GM23338 (cell line): ENCODE measurements at regions not wholly inside any gene's neighbourhood (a gene's known extent, or its start where the extent isn't known, plus 50 kb on each side); places are given as distances from the start of the nearest gene placed in this dataset.

ENCODE experiments used
- ATAC-seq: fragments of 200-7000 bp; cut with Tn5 transposase; 3 replicates; pipeline ENCODE4 v1.9.1; 2020
- DNase-seq: peaks from one replicate; pipeline ENCODE4 v3.0.0-alpha.2; 2015; ENCODE audit warnings: low spot score
- H2AFZ ChIP-seq: fragments of 200-600 bp; sonication (generic); 2 replicates; pipeline ENCODE4 v1.8.0; 2016; ENCODE audit warnings: antibody characterized with exemption, mild to moderate bottlenecking, moderate library complexity
- H3F3A ChIP-seq: fragments of 200-600 bp; sonication (generic); replicated peaks from 2 replicates; pipeline ENCODE4 v1.8.0; 2017; ENCODE audit warnings: antibody characterized with exemption, mixed run types, low read depth
- H3K27ac ChIP-seq: fragments of 200-600 bp; sonication (generic); 2 replicates; pipeline ENCODE4 v1.6.1; 2016; ENCODE audit warnings: low read depth
- H3K27me3 ChIP-seq: fragments of 200-600 bp; sonication (generic); 2 replicates; pipeline ENCODE4 v1.8.0; 2016; ENCODE audit warnings: mild to moderate bottlenecking, mixed run types, moderate library complexity; ENCODE audit not compliant: insufficient read depth
- H3K36me3 ChIP-seq: fragments of 200-600 bp; sonication (generic); 2 replicates; pipeline ENCODE4 v1.8.0; 2016; ENCODE audit warnings: mild to moderate bottlenecking; ENCODE audit not compliant: insufficient read depth
- H3K4me1 ChIP-seq: fragments of 200-600 bp; sonication (generic); 2 replicates; pipeline ENCODE4 v1.8.0; 2016; ENCODE audit warnings: mild to moderate bottlenecking, moderate library complexity; ENCODE audit not compliant: insufficient read depth
- H3K4me2 ChIP-seq: fragments of 200-600 bp; sonication (generic); 2 replicates; pipeline ENCODE4 v1.7.1; 2017; ENCODE audit warnings: mixed run types
- H3K4me3 ChIP-seq: fragments of 200-600 bp; sonication (generic); 2 replicates; pipeline ENCODE4 v1.6.1; 2016; ENCODE audit warnings: mixed run types
- H3K79me2 ChIP-seq: fragments of 200-600 bp; sonication (generic); replicated peaks from 2 replicates; pipeline ENCODE4 v1.8.0; 2017; ENCODE audit warnings: mild to moderate bottlenecking; ENCODE audit not compliant: insufficient read depth
- H3K9me2 ChIP-seq: fragments of 200-600 bp; sonication (generic); 2 replicates; pipeline ENCODE4 v1.8.0; 2017; ENCODE audit not compliant: insufficient read depth
- H4K20me1 ChIP-seq: fragments of 200-600 bp; sonication (generic); replicated peaks from 2 replicates; pipeline ENCODE4 v1.8.0; 2017; ENCODE audit warnings: mild to moderate bottlenecking; ENCODE audit not compliant: insufficient read depth
- H3K27ac Mint-ChIP-seq: 2 replicates; pipeline ENCODE4 v1.8.0; 2020; ENCODE audit warnings: inconsistent platforms, mild to moderate bottlenecking, moderate library complexity, mixed read lengths
- H3K27me3 Mint-ChIP-seq: 3 replicates; pipeline ENCODE4 v1.8.0; 2022; ENCODE audit warnings: low read depth, mild to moderate bottlenecking, moderate library complexity, mixed read lengths, inconsistent platforms; ENCODE audit not compliant: insufficient read depth, poor library complexity
- H3K36me3 Mint-ChIP-seq: 3 replicates; pipeline ENCODE4 v1.8.0; 2021; ENCODE audit warnings: low read depth, mild to moderate bottlenecking, inconsistent platforms, moderate library complexity, mixed read lengths
- H3K4me1 Mint-ChIP-seq: 3 replicates; pipeline ENCODE4 v1.8.0; 2020; ENCODE audit warnings: mild to moderate bottlenecking, inconsistent platforms, mixed read lengths
- H3K4me3 Mint-ChIP-seq: 3 replicates; pipeline ENCODE4 v1.8.0; 2021; ENCODE audit warnings: moderate library complexity, mild to moderate bottlenecking, inconsistent platforms, mixed read lengths
- H3K9me3 Mint-ChIP-seq: 3 replicates; pipeline ENCODE4 v1.8.0; 2020; ENCODE audit warnings: moderate library complexity, mild to moderate bottlenecking, inconsistent platforms, mixed read lengths
- CREB1 ChIP-seq: fragments of 250-450 bp; sonication (Bioruptor Pico); IDR thresholded peaks from 2 replicates; pipeline ENCODE4 v1.5.0; 2020; ENCODE audit warnings: low read depth, mild to moderate bottlenecking, moderate library complexity
- CTCF ChIP-seq, 2 experiments: fragments of 200-600 bp in 1 of 2; sonication (generic) in 1 of 2; conservative IDR thresholded peaks; 2 replicates each; pipeline versions ENCODE4 v1.5.1 to v1.6.1; 2016 to 2017; ENCODE audit warnings: antibody characterized with exemption in 2 of 2, low read depth in 2 of 2, mild to moderate bottlenecking in 2 of 2, moderate library complexity in 1 of 2
- EZH2 ChIP-seq: fragments of 200-600 bp; sonication (generic); IDR thresholded peaks from one replicate; pipeline ENCODE4 v1.8.0; 2017; ENCODE audit warnings: antibody characterized with exemption, mild to moderate bottlenecking, low read depth; ENCODE audit not compliant: unreplicated experiment
- EZH2phosphoT487 ChIP-seq: fragments of 200-600 bp; sonication (generic); IDR thresholded peaks from one replicate; pipeline ENCODE4 v1.8.1; 2018; ENCODE audit warnings: antibody characterized with exemption; ENCODE audit not compliant: unreplicated experiment
- JUNB ChIP-seq: IDR thresholded peaks from one replicate; pipeline ENCODE4 v1.6.1; 2016; ENCODE audit warnings: antibody characterized with exemption; ENCODE audit not compliant: unreplicated experiment
- NANOG ChIP-seq: IDR thresholded peaks from 2 replicates; pipeline ENCODE4 v1.6.1; 2016; ENCODE audit warnings: antibody characterized with exemption, borderline replicate concordance
- POLR2AphosphoS5 ChIP-seq: IDR thresholded peaks from 2 replicates; pipeline ENCODE4 v1.6.1; 2016; ENCODE audit warnings: antibody characterized with exemption, low read depth
- STAT1 ChIP-seq: IDR thresholded peaks from one replicate; pipeline ENCODE4 v1.6.1; 2016; ENCODE audit warnings: antibody characterized with exemption; ENCODE audit not compliant: unreplicated experiment
- ZNF114 ChIP-seq: fragments of 250-450 bp; sonication (Bioruptor Pico); IDR thresholded peaks from 2 replicates; pipeline ENCODE4 v1.5.0; 2020; ENCODE audit warnings: mild to moderate bottlenecking, moderate library complexity
- ZNF331 ChIP-seq: fragments of 250-450 bp; sonication (Bioruptor Pico); IDR thresholded peaks from 2 replicates; pipeline ENCODE4 v1.5.0; 2020; ENCODE audit warnings: low read depth, mild to moderate bottlenecking, moderate library complexity
- TF ChIP-seq, protein P1 (sequence below): IDR thresholded peaks from 2 replicates; pipeline ENCODE4 v1.6.1; 2016; ENCODE audit warnings: antibody characterized with exemption
- TF ChIP-seq, protein P2 (sequence below): IDR thresholded peaks from one replicate; pipeline ENCODE4 v1.6.1; 2018; ENCODE audit warnings: antibody characterized with exemption; ENCODE audit not compliant: unreplicated experiment
- TF ChIP-seq, protein P3 (sequence below): fragments of 250-450 bp; sonication (Bioruptor Pico); IDR thresholded peaks from 2 replicates; pipeline ENCODE4 v1.5.0; 2020; ENCODE audit warnings: mild to moderate bottlenecking, moderate library complexity

DNA sequence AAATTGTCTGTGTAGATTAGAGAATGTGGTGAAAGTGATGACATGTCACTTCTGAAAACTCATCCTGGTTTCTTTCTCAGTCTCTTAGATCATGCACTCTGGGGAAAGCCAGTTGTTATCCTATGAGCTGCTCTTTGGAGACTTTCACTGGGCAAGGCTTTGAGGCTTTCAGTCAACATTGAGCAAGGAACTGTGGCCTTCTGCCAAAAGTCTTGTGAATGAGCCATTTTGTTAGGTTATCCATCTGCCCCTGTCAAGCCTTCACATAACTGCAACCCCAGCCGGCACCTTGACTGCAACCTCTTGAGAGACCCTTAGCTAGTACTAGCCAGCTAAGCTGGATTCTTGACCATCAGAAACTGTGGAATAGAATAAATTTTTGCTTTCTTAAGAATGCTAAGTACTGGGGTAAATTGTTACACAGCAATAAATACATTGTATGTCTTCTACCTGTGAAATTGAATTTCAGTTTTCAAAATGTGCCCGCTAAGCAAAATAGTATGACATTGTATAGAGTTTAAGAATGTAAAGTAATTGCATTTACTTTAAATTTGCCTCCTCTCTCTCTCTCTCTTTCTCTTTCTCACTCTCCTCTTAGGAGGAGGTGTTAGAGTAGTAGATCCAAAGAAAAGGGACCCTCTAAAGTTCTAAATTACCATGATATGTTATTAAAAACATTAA lies 1273.0 kb downstream of the RAPGEF2 start:
- H3K9me2 ChIP-seq, result peaks cover 14% of the 10 kb centered on the region
- no peaks in the 10 kb centered on the region for H3K79me2 ChIP-seq
- H3K4me2 ChIP-seq, result no peak overlapping the region
- no peak for DNase-seq
- peaks cover under 1% of the 10 kb centered on the region; the same call in 1 of the 3 replicates for H3K9me3 Mint-ChIP-seq
- no peaks in the 10 kb centered on the region for H4K20me1 ChIP-seq
- peaks cover 3% of the 10 kb centered on the region; the same call in 1 of the 3 replicates for H3K4me1 Mint-ChIP-seq
- no peak overlapping the region for H3K27ac ChIP-seq
- no peak overlapping the region for H2AFZ ChIP-seq
- H3K4me1 ChIP-seq, result no peaks in the 10 kb centered on the region
- no peaks in the 10 kb centered on the region; the same call in 2 of the 3 replicates for H3K36me3 Mint-ChIP-seq
- H3F3A ChIP-seq, result no peaks in the 10 kb centered on the region
- H3K27ac Mint-ChIP-seq, result no peak overlapping the region
- no peak for TF ChIP-seq CTCF (conservative IDR thresholded peaks at IDR 0.05; ENCODE audit: low read depth in 2 of 2)
- TF ChIP-seq EZH2, result no peak
- no peak for TF ChIP-seq EZH2phosphoT487
- TF ChIP-seq, protein P1, sequence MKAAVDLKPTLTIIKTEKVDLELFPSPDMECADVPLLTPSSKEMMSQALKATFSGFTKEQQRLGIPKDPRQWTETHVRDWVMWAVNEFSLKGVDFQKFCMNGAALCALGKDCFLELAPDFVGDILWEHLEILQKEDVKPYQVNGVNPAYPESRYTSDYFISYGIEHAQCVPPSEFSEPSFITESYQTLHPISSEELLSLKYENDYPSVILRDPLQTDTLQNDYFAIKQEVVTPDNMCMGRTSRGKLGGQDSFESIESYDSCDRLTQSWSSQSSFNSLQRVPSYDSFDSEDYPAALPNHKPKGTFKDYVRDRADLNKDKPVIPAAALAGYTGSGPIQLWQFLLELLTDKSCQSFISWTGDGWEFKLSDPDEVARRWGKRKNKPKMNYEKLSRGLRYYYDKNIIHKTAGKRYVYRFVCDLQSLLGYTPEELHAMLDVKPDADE, result no peak
- TF ChIP-seq NANOG, result no peak
- TF ChIP-seq POLR2AphosphoS5, result no peak
- TF ChIP-seq, protein P2, sequence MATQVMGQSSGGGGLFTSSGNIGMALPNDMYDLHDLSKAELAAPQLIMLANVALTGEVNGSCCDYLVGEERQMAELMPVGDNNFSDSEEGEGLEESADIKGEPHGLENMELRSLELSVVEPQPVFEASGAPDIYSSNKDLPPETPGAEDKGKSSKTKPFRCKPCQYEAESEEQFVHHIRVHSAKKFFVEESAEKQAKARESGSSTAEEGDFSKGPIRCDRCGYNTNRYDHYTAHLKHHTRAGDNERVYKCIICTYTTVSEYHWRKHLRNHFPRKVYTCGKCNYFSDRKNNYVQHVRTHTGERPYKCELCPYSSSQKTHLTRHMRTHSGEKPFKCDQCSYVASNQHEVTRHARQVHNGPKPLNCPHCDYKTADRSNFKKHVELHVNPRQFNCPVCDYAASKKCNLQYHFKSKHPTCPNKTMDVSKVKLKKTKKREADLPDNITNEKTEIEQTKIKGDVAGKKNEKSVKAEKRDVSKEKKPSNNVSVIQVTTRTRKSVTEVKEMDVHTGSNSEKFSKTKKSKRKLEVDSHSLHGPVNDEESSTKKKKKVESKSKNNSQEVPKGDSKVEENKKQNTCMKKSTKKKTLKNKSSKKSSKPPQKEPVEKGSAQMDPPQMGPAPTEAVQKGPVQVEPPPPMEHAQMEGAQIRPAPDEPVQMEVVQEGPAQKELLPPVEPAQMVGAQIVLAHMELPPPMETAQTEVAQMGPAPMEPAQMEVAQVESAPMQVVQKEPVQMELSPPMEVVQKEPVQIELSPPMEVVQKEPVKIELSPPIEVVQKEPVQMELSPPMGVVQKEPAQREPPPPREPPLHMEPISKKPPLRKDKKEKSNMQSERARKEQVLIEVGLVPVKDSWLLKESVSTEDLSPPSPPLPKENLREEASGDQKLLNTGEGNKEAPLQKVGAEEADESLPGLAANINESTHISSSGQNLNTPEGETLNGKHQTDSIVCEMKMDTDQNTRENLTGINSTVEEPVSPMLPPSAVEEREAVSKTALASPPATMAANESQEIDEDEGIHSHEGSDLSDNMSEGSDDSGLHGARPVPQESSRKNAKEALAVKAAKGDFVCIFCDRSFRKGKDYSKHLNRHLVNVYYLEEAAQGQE, result no peak
- TF ChIP-seq STAT1, result no peak
- TF ChIP-seq, protein P3, sequence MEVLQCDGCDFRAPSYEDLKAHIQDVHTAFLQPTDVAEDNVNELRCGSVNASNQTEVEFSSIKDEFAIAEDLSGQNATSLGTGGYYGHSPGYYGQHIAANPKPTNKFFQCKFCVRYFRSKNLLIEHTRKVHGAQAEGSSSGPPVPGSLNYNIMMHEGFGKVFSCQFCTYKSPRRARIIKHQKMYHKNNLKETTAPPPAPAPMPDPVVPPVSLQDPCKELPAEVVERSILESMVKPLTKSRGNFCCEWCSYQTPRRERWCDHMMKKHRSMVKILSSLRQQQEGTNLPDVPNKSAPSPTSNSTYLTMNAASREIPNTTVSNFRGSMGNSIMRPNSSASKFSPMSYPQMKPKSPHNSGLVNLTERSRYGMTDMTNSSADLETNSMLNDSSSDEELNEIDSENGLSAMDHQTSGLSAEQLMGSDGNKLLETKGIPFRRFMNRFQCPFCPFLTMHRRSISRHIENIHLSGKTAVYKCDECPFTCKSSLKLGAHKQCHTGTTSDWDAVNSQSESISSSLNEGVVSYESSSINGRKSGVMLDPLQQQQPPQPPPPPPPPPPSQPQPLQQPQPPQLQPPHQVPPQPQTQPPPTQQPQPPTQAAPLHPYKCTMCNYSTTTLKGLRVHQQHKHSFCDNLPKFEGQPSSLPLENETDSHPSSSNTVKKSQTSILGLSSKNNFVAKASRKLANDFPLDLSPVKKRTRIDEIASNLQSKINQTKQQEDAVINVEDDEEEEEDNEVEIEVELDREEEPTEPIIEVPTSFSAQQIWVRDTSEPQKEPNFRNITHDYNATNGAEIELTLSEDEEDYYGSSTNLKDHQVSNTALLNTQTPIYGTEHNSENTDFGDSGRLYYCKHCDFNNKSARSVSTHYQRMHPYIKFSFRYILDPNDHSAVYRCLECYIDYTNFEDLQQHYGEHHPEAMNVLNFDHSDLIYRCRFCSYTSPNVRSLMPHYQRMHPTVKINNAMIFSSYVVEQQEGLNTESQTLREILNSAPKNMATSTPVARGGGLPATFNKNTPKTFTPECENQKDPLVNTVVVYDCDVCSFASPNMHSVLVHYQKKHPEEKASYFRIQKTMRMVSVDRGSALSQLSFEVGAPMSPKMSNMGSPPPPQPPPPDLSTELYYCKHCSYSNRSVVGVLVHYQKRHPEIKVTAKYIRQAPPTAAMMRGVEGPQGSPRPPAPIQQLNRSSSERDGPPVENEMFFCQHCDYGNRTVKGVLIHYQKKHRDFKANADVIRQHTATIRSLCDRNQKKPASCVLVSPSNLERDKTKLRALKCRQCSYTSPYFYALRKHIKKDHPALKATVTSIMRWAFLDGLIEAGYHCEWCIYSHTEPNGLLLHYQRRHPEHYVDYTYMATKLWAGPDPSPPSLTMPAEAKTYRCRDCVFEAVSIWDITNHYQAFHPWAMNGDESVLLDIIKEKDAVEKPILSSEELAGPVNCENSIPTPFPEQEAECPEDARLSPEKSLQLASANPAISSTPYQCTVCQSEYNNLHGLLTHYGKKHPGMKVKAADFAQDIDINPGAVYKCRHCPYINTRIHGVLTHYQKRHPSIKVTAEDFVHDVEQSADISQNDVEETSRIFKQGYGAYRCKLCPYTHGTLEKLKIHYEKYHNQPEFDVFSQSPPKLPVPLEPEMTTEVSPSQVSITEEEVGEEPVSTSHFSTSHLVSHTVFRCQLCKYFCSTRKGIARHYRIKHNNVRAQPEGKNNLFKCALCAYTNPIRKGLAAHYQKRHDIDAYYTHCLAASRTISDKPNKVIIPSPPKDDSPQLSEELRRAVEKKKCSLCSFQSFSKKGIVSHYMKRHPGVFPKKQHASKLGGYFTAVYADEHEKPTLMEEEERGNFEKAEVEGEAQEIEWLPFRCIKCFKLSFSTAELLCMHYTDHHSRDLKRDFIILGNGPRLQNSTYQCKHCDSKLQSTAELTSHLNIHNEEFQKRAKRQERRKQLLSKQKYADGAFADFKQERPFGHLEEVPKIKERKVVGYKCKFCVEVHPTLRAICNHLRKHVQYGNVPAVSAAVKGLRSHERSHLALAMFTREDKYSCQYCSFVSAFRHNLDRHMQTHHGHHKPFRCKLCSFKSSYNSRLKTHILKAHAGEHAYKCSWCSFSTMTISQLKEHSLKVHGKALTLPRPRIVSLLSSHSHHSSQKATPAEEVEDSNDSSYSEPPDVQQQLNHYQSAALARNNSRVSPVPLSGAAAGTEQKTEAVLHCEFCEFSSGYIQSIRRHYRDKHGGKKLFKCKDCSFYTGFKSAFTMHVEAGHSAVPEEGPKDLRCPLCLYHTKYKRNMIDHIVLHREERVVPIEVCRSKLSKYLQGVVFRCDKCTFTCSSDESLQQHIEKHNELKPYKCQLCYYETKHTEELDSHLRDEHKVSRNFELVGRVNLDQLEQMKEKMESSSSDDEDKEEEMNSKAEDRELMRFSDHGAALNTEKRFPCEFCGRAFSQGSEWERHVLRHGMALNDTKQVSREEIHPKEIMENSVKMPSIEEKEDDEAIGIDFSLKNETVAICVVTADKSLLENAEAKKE (CRISPR knock-in tag), result no peak
- TF ChIP-seq ZNF331 (CRISPR knock-in tag), result no peak
- TF ChIP-seq ZNF114 (CRISPR knock-in tag), result no peak
- no peak for TF ChIP-seq JUNB
- TF ChIP-seq CREB1 (CRISPR knock-in tag), result no peak
- no peak overlapping the region for H3K4me3 Mint-ChIP-seq
- no peaks in the 10 kb centered on the region for H3K27me3 ChIP-seq
- no peaks in the 10 kb centered on the region for H3K36me3 ChIP-seq
- no peak for ATAC-seq
- no peaks in the 10 kb centered on the region for H3K27me3 Mint-ChIP-seq
- H3K4me3 ChIP-seq, result no peak overlapping the region
